ENCODE measurements at regions not wholly inside any gene's neighbourhood (a gene's known extent, or its start where the extent isn't known, plus 50 kb on each side); places are given as distances from the start of the nearest gene placed in this dataset.

DNA sequence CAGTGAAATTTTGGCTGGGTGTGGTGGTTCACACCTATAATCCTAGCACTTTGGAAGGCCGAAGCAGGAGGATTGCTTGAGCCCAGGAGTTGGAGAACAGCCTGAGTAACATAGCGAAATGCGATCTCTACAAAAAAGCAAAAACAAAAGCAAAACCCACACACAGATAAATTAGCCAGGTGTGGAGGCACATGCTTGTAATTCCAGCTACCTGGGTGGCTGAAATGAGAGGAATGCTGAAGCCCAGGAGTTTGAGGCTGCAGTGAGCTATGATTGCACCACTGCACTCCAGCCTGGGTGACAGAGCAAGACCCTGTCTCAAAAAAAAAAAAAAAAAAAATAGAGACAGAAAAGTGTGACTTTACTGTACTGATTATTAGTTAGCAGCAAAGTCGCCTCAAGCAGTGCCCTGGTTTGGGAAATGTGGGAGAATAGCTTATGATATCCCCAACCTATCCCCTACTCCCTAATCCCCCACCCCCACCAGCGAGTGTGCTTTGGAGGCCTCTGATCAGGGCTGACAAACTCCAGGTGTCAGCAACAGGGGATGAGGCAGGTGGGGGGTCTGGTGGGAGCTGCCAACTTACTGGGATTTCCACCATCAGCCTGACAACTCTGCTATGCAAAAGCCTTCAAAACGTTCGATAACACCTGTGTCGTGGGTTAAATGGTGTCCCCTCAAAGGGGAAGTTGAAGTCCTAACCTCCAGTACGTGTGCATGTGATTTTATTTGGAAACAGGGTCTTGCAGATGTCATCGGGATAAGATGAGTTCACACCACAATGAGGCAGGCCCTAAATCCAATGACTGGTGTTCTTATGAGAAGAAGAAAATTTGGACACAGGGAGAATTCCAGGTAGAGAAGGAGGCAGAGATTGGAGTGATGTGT, 124.7 kb upstream of the SDK1 start:
- TF ChIP-seq, protein P1, sequence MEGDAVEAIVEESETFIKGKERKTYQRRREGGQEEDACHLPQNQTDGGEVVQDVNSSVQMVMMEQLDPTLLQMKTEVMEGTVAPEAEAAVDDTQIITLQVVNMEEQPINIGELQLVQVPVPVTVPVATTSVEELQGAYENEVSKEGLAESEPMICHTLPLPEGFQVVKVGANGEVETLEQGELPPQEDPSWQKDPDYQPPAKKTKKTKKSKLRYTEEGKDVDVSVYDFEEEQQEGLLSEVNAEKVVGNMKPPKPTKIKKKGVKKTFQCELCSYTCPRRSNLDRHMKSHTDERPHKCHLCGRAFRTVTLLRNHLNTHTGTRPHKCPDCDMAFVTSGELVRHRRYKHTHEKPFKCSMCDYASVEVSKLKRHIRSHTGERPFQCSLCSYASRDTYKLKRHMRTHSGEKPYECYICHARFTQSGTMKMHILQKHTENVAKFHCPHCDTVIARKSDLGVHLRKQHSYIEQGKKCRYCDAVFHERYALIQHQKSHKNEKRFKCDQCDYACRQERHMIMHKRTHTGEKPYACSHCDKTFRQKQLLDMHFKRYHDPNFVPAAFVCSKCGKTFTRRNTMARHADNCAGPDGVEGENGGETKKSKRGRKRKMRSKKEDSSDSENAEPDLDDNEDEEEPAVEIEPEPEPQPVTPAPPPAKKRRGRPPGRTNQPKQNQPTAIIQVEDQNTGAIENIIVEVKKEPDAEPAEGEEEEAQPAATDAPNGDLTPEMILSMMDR (IDR thresholded peaks at IDR 0.05) = no peak
- no peak for TF ChIP-seq POLR2A (IDR thresholded peaks at IDR 0.05)
